ENCODE measurements at regions not wholly inside any gene's neighbourhood (a gene's known extent, or its start where the extent isn't known, plus 50 kb on each side); places are given as distances from the start of the nearest gene placed in this dataset.
"Not testable (repeated sequence)": the region's sequence is repeated elsewhere in the genome, so short reads cannot be mapped to it uniquely, and the experiment has no call there.

DNA sequence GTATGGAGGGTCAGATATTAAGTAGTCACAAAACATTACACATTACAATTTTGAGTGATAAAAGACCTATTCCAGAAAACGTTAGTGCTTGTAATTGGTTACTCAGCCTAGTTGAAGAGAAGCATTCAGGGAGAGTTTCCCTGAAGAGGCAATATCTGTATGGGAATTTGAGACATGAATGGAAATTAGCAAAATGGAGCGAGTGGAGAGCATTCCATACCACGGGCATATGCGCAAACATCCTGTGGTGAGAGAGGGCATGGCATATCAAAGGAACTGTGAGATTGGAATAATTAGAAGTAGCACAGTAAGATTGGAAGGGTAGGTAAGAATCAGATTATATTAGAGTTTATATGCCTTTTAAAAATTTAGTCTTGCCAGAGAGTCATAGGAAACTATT is 867.9 kb downstream of the PRIM2 start:
- TF ChIP-seq, protein P1, sequence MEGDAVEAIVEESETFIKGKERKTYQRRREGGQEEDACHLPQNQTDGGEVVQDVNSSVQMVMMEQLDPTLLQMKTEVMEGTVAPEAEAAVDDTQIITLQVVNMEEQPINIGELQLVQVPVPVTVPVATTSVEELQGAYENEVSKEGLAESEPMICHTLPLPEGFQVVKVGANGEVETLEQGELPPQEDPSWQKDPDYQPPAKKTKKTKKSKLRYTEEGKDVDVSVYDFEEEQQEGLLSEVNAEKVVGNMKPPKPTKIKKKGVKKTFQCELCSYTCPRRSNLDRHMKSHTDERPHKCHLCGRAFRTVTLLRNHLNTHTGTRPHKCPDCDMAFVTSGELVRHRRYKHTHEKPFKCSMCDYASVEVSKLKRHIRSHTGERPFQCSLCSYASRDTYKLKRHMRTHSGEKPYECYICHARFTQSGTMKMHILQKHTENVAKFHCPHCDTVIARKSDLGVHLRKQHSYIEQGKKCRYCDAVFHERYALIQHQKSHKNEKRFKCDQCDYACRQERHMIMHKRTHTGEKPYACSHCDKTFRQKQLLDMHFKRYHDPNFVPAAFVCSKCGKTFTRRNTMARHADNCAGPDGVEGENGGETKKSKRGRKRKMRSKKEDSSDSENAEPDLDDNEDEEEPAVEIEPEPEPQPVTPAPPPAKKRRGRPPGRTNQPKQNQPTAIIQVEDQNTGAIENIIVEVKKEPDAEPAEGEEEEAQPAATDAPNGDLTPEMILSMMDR (IDR thresholded peaks at IDR 0.05) = not testable (repeated sequence)
- not testable (repeated sequence) for TF ChIP-seq POLR2A (IDR thresholded peaks at IDR 0.05)

Measured in heart left ventricle (tissue), 13 donors.